GM23338 (cell line): ENCODE measurements at regions not wholly inside any gene's neighbourhood (a gene's known extent, or its start where the extent isn't known, plus 50 kb on each side); places are given as distances from the start of the nearest gene placed in this dataset.

Experiments used
- ATAC-seq: fragments of 200-7000 bp; cut with Tn5 transposase; 3 replicates; pipeline ENCODE4 v1.9.1; 2020
- DNase-seq: peaks from one replicate; pipeline ENCODE4 v3.0.0-alpha.2; 2015; ENCODE audit warnings: low spot score
- H2AFZ ChIP-seq: fragments of 200-600 bp; sonication (generic); 2 replicates; pipeline ENCODE4 v1.8.0; 2016; ENCODE audit warnings: antibody characterized with exemption, mild to moderate bottlenecking, moderate library complexity
- H3F3A ChIP-seq: fragments of 200-600 bp; sonication (generic); replicated peaks from 2 replicates; pipeline ENCODE4 v1.8.0; 2017; ENCODE audit warnings: antibody characterized with exemption, mixed run types, low read depth
- H3K27ac ChIP-seq: fragments of 200-600 bp; sonication (generic); 2 replicates; pipeline ENCODE4 v1.6.1; 2016; ENCODE audit warnings: low read depth
- H3K27me3 ChIP-seq: fragments of 200-600 bp; sonication (generic); 2 replicates; pipeline ENCODE4 v1.8.0; 2016; ENCODE audit warnings: mild to moderate bottlenecking, mixed run types, moderate library complexity; ENCODE audit not compliant: insufficient read depth
- H3K36me3 ChIP-seq: fragments of 200-600 bp; sonication (generic); 2 replicates; pipeline ENCODE4 v1.8.0; 2016; ENCODE audit warnings: mild to moderate bottlenecking; ENCODE audit not compliant: insufficient read depth
- H3K4me1 ChIP-seq: fragments of 200-600 bp; sonication (generic); 2 replicates; pipeline ENCODE4 v1.8.0; 2016; ENCODE audit warnings: mild to moderate bottlenecking, moderate library complexity; ENCODE audit not compliant: insufficient read depth
- H3K4me2 ChIP-seq: fragments of 200-600 bp; sonication (generic); 2 replicates; pipeline ENCODE4 v1.7.1; 2017; ENCODE audit warnings: mixed run types
- H3K4me3 ChIP-seq: fragments of 200-600 bp; sonication (generic); 2 replicates; pipeline ENCODE4 v1.6.1; 2016; ENCODE audit warnings: mixed run types
- H3K79me2 ChIP-seq: fragments of 200-600 bp; sonication (generic); replicated peaks from 2 replicates; pipeline ENCODE4 v1.8.0; 2017; ENCODE audit warnings: mild to moderate bottlenecking; ENCODE audit not compliant: insufficient read depth
- H3K9me2 ChIP-seq: fragments of 200-600 bp; sonication (generic); 2 replicates; pipeline ENCODE4 v1.8.0; 2017; ENCODE audit not compliant: insufficient read depth
- H4K20me1 ChIP-seq: fragments of 200-600 bp; sonication (generic); replicated peaks from 2 replicates; pipeline ENCODE4 v1.8.0; 2017; ENCODE audit warnings: mild to moderate bottlenecking; ENCODE audit not compliant: insufficient read depth
- H3K27ac Mint-ChIP-seq: 2 replicates; pipeline ENCODE4 v1.8.0; 2020; ENCODE audit warnings: inconsistent platforms, mild to moderate bottlenecking, moderate library complexity, mixed read lengths
- H3K27me3 Mint-ChIP-seq: 3 replicates; pipeline ENCODE4 v1.8.0; 2022; ENCODE audit warnings: low read depth, mild to moderate bottlenecking, moderate library complexity, mixed read lengths, inconsistent platforms; ENCODE audit not compliant: insufficient read depth, poor library complexity
- H3K36me3 Mint-ChIP-seq: 3 replicates; pipeline ENCODE4 v1.8.0; 2021; ENCODE audit warnings: low read depth, mild to moderate bottlenecking, inconsistent platforms, moderate library complexity, mixed read lengths
- H3K4me1 Mint-ChIP-seq: 3 replicates; pipeline ENCODE4 v1.8.0; 2020; ENCODE audit warnings: mild to moderate bottlenecking, inconsistent platforms, mixed read lengths
- H3K4me3 Mint-ChIP-seq: 3 replicates; pipeline ENCODE4 v1.8.0; 2021; ENCODE audit warnings: moderate library complexity, mild to moderate bottlenecking, inconsistent platforms, mixed read lengths
- H3K9me3 Mint-ChIP-seq: 3 replicates; pipeline ENCODE4 v1.8.0; 2020; ENCODE audit warnings: moderate library complexity, mild to moderate bottlenecking, inconsistent platforms, mixed read lengths
- CREB1 ChIP-seq: fragments of 250-450 bp; sonication (Bioruptor Pico); IDR thresholded peaks from 2 replicates; pipeline ENCODE4 v1.5.0; 2020; ENCODE audit warnings: low read depth, mild to moderate bottlenecking, moderate library complexity
- EZH2 ChIP-seq: fragments of 200-600 bp; sonication (generic); IDR thresholded peaks from one replicate; pipeline ENCODE4 v1.8.0; 2017; ENCODE audit warnings: antibody characterized with exemption, mild to moderate bottlenecking, low read depth; ENCODE audit not compliant: unreplicated experiment
- EZH2phosphoT487 ChIP-seq: fragments of 200-600 bp; sonication (generic); IDR thresholded peaks from one replicate; pipeline ENCODE4 v1.8.1; 2018; ENCODE audit warnings: antibody characterized with exemption; ENCODE audit not compliant: unreplicated experiment
- JUNB ChIP-seq: IDR thresholded peaks from one replicate; pipeline ENCODE4 v1.6.1; 2016; ENCODE audit warnings: antibody characterized with exemption; ENCODE audit not compliant: unreplicated experiment
- POLR2AphosphoS5 ChIP-seq: IDR thresholded peaks from 2 replicates; pipeline ENCODE4 v1.6.1; 2016; ENCODE audit warnings: antibody characterized with exemption, low read depth
- STAT1 ChIP-seq: IDR thresholded peaks from one replicate; pipeline ENCODE4 v1.6.1; 2016; ENCODE audit warnings: antibody characterized with exemption; ENCODE audit not compliant: unreplicated experiment
- ZNF114 ChIP-seq: fragments of 250-450 bp; sonication (Bioruptor Pico); IDR thresholded peaks from 2 replicates; pipeline ENCODE4 v1.5.0; 2020; ENCODE audit warnings: mild to moderate bottlenecking, moderate library complexity
- ZNF331 ChIP-seq: fragments of 250-450 bp; sonication (Bioruptor Pico); IDR thresholded peaks from 2 replicates; pipeline ENCODE4 v1.5.0; 2020; ENCODE audit warnings: low read depth, mild to moderate bottlenecking, moderate library complexity
- TF ChIP-seq, protein P1 (sequence below): IDR thresholded peaks from one replicate; pipeline ENCODE4 v1.6.1; 2018; ENCODE audit warnings: antibody characterized with exemption; ENCODE audit not compliant: unreplicated experiment
- TF ChIP-seq, protein P2 (sequence below): IDR thresholded peaks from 2 replicates; pipeline ENCODE4 v1.6.1; 2016; ENCODE audit warnings: antibody characterized with exemption
- TF ChIP-seq, protein P3 (sequence below), 2 experiments: fragments of 200-600 bp in 1 of 2; sonication (generic) in 1 of 2; conservative IDR thresholded peaks; 2 replicates each; pipeline versions ENCODE4 v1.5.1 to v1.6.1; 2016 to 2017; ENCODE audit warnings: antibody characterized with exemption in 2 of 2, low read depth in 2 of 2, mild to moderate bottlenecking in 2 of 2, moderate library complexity in 1 of 2

DNA sequence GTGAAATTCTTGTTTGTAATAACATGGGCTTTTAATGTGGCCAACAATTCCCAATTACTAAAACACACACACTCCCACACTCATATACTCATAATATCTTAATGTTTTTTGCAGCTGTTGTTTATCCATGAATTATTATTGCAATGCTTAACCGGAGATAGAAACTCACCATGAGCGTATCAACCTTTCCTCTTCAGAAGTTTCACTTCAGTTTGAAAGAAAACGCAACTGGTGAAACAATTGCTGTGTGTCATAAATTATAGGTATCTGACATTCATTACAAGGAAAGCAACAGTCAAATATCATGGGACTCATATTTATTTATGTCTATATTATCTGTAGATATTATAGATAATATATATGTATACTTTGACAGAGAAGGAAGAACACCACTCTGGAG, 104.1 kb downstream of the HDGFL1 start:
- no peaks in the 10 kb centered on the region for H3K27me3 Mint-ChIP-seq
- no peaks in the 10 kb centered on the region for H3K27me3 ChIP-seq
- no peaks in the 10 kb centered on the region for H3K4me1 Mint-ChIP-seq
- H4K20me1 ChIP-seq, result no peaks in the 10 kb centered on the region
- H3K79me2 ChIP-seq, result no peaks in the 10 kb centered on the region
- H3K4me3 ChIP-seq, result no peak overlapping the region
- H2AFZ ChIP-seq, result no peak overlapping the region
- H3F3A ChIP-seq, result no peaks in the 10 kb centered on the region
- H3K36me3 ChIP-seq, result no peaks in the 10 kb centered on the region
- DNase-seq (no peak), ATAC-seq (no peak)
- no peak overlapping the region for H3K4me3 Mint-ChIP-seq
- no peaks in the 10 kb centered on the region for H3K4me1 ChIP-seq
- H3K9me3 Mint-ChIP-seq, result no peaks in the 10 kb centered on the region
- no peaks in the 10 kb centered on the region for H3K9me2 ChIP-seq
- H3K36me3 Mint-ChIP-seq, result no peaks in the 10 kb centered on the region
- no peak overlapping the region for H3K27ac ChIP-seq
- no peak overlapping the region for H3K27ac Mint-ChIP-seq
- no peak overlapping the region for H3K4me2 ChIP-seq
- TF ChIP-seq JUNB (no peak), POLR2AphosphoS5 (no peak), ZNF331 (CRISPR knock-in tag) (no peak), EZH2 (no peak), ZNF114 (CRISPR knock-in tag) (no peak), EZH2phosphoT487 (no peak), CREB1 (CRISPR knock-in tag) (no peak), STAT1 (no peak)
- TF ChIP-seq, protein P1, sequence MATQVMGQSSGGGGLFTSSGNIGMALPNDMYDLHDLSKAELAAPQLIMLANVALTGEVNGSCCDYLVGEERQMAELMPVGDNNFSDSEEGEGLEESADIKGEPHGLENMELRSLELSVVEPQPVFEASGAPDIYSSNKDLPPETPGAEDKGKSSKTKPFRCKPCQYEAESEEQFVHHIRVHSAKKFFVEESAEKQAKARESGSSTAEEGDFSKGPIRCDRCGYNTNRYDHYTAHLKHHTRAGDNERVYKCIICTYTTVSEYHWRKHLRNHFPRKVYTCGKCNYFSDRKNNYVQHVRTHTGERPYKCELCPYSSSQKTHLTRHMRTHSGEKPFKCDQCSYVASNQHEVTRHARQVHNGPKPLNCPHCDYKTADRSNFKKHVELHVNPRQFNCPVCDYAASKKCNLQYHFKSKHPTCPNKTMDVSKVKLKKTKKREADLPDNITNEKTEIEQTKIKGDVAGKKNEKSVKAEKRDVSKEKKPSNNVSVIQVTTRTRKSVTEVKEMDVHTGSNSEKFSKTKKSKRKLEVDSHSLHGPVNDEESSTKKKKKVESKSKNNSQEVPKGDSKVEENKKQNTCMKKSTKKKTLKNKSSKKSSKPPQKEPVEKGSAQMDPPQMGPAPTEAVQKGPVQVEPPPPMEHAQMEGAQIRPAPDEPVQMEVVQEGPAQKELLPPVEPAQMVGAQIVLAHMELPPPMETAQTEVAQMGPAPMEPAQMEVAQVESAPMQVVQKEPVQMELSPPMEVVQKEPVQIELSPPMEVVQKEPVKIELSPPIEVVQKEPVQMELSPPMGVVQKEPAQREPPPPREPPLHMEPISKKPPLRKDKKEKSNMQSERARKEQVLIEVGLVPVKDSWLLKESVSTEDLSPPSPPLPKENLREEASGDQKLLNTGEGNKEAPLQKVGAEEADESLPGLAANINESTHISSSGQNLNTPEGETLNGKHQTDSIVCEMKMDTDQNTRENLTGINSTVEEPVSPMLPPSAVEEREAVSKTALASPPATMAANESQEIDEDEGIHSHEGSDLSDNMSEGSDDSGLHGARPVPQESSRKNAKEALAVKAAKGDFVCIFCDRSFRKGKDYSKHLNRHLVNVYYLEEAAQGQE, result no peak
- TF ChIP-seq, protein P2, sequence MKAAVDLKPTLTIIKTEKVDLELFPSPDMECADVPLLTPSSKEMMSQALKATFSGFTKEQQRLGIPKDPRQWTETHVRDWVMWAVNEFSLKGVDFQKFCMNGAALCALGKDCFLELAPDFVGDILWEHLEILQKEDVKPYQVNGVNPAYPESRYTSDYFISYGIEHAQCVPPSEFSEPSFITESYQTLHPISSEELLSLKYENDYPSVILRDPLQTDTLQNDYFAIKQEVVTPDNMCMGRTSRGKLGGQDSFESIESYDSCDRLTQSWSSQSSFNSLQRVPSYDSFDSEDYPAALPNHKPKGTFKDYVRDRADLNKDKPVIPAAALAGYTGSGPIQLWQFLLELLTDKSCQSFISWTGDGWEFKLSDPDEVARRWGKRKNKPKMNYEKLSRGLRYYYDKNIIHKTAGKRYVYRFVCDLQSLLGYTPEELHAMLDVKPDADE, result no peak
- TF ChIP-seq, protein P3, sequence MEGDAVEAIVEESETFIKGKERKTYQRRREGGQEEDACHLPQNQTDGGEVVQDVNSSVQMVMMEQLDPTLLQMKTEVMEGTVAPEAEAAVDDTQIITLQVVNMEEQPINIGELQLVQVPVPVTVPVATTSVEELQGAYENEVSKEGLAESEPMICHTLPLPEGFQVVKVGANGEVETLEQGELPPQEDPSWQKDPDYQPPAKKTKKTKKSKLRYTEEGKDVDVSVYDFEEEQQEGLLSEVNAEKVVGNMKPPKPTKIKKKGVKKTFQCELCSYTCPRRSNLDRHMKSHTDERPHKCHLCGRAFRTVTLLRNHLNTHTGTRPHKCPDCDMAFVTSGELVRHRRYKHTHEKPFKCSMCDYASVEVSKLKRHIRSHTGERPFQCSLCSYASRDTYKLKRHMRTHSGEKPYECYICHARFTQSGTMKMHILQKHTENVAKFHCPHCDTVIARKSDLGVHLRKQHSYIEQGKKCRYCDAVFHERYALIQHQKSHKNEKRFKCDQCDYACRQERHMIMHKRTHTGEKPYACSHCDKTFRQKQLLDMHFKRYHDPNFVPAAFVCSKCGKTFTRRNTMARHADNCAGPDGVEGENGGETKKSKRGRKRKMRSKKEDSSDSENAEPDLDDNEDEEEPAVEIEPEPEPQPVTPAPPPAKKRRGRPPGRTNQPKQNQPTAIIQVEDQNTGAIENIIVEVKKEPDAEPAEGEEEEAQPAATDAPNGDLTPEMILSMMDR (conservative IDR thresholded peaks at IDR 0.05; ENCODE audit: low read depth in 2 of 2), result no peak
